Progenitor cell of endocrine pancreas (in vitro differentiated cells): ENCODE measurements at regions not wholly inside any gene's neighbourhood (a gene's known extent, or its start where the extent isn't known, plus 50 kb on each side); places are given as distances from the start of the nearest gene placed in this dataset.

Source experiments
- DNase-seq: peaks from one replicate; pipeline ENCODE4 v3.0.0; 2021; ENCODE audit warnings: low spot score; ENCODE audit not compliant: unreplicated experiment
- H3K27ac Mint-ChIP-seq: 2 replicates; pipeline ENCODE4 v1.8.0; 2021; ENCODE audit warnings: mild to moderate bottlenecking, moderate library complexity, mixed read lengths
- H3K27me3 Mint-ChIP-seq: 2 replicates; pipeline ENCODE4 v1.8.0; 2021; ENCODE audit warnings: mixed read lengths
- H3K36me3 Mint-ChIP-seq: 2 replicates; pipeline ENCODE4 v1.8.0; 2022; ENCODE audit warnings: mixed read lengths; ENCODE audit not compliant: insufficient read depth
- H3K4me1 Mint-ChIP-seq: 2 replicates; pipeline ENCODE4 v1.8.0; 2021; ENCODE audit warnings: low read depth, mixed read lengths
- H3K4me3 Mint-ChIP-seq: 2 replicates; pipeline ENCODE4 v1.8.0; 2021; ENCODE audit warnings: low read depth, mild to moderate bottlenecking, moderate library complexity, mixed read lengths
- H3K9me3 Mint-ChIP-seq: 2 replicates; pipeline ENCODE4 v1.8.0; 2021; ENCODE audit warnings: low read depth, mixed read lengths
- CTCF ChIP-seq: fragments of 200-600 bp; sonication (generic); IDR thresholded peaks from one replicate; pipeline ENCODE4 v1.5.0; 2021; ENCODE audit warnings: antibody characterized with exemption, mild to moderate bottlenecking; ENCODE audit not compliant: unreplicated experiment

- no peak for DNase-seq
- no peak overlapping the region for H3K27ac Mint-ChIP-seq
- H3K27me3 Mint-ChIP-seq, result no peaks in the 10 kb centered on the region
- no peak for TF ChIP-seq CTCF
- H3K4me1 Mint-ChIP-seq, result no peaks in the 10 kb centered on the region
- H3K9me3 Mint-ChIP-seq, result peaks cover 16% of the 10 kb centered on the region
- peaks cover 2% of the 10 kb centered on the region for H3K36me3 Mint-ChIP-seq
- no peak overlapping the region for H3K4me3 Mint-ChIP-seq
Observed at GRCh38 chr12:105793421-105793820, 345.3 kb downstream of the NUAK1 start.

- no peak overlapping the region for H3K27ac Mint-ChIP-seq
- H3K27me3 Mint-ChIP-seq, result no peaks in the 10 kb centered on the region
- H3K4me1 Mint-ChIP-seq, result peaks cover 2% of the 10 kb centered on the region
- DNase-seq, result no peak
- no peaks in the 10 kb centered on the region for H3K9me3 Mint-ChIP-seq
- no peak overlapping the region for H3K4me3 Mint-ChIP-seq
- TF ChIP-seq CTCF, result no peak
- no peaks in the 10 kb centered on the region for H3K36me3 Mint-ChIP-seq
Observed at GRCh38 chr12:105798256-105798845, 340.4 kb downstream of the NUAK1 start.

- Mint-ChIP-seq H3K36me3 (no peaks in the 10 kb centered on the region), H3K27ac (no peak overlapping the region), H3K4me3 (no peak overlapping the region), H3K4me1 (peaks cover 2% of the 10 kb centered on the region), H3K9me3 (no peaks in the 10 kb centered on the region), H3K27me3 (no peaks in the 10 kb centered on the region)
- TF ChIP-seq CTCF, result no peak
- no peak for DNase-seq
Observed at GRCh38 chr12:105799103-105799502, 339.7 kb downstream of the NUAK1 start.

- Mint-ChIP-seq H3K4me1 (peaks cover 2% of the 10 kb centered on the region), H3K27ac (no peak overlapping the region), H3K27me3 (no peaks in the 10 kb centered on the region), H3K9me3 (no peaks in the 10 kb centered on the region), H3K36me3 (no peaks in the 10 kb centered on the region), H3K4me3 (no peak overlapping the region)
- DNase-seq, result no peak
- no peak for TF ChIP-seq CTCF
Observed at GRCh38 chr12:105801351-105801750, 337.4 kb downstream of the NUAK1 start.

GRCh38 chr12:105803292-105803691, 335.5 kb downstream of the NUAK1 start:
- no peak overlapping the region for H3K4me3 Mint-ChIP-seq
- peak overlapping the region; percentile 29 for H3K27ac Mint-ChIP-seq
- no peaks in the 10 kb centered on the region for H3K9me3 Mint-ChIP-seq
- no peak for TF ChIP-seq CTCF
- H3K4me1 Mint-ChIP-seq, result peaks cover 2% of the 10 kb centered on the region
- no peak for DNase-seq
- peaks cover 5% of the 10 kb centered on the region for H3K27me3 Mint-ChIP-seq
- H3K36me3 Mint-ChIP-seq, result no peaks in the 10 kb centered on the region
